ENCODE measurements at regions not wholly inside any gene's neighbourhood (a gene's known extent, or its start where the extent isn't known, plus 50 kb on each side); places are given as distances from the start of the nearest gene placed in this dataset.

GRCh38 chr2:18214936-18215335, 336.5 kb downstream of the KCNS3 start:
- no peak for TF ChIP-seq CTCF (IDR thresholded peaks at IDR 0.05; ENCODE audit: insufficient read depth, low read length, poor library complexity, severe bottlenecking)
- no peak for TF ChIP-seq EZH2phosphoT487 (conservative IDR thresholded peaks at IDR 0.05; ENCODE audit: low read length)
